Natural killer cell (primary cell): ENCODE measurements at regions not wholly inside any gene's neighbourhood (a gene's known extent, or its start where the extent isn't known, plus 50 kb on each side); places are given as distances from the start of the nearest gene placed in this dataset.

Experiments used
- ATAC-seq, 3 donors: fragments of 150-1000 bp in 2 of 3; fragments of 200-7000 bp in 1 of 3; cut with Tn5 transposase; 1 replicate in 1 of 3; 2 replicates in 2 of 3; pipeline ENCODE4 v1.10.0; 2021; ENCODE audit warnings: mild to moderate bottlenecking in 2 of 3, moderate library complexity in 2 of 3
- DNase-seq, 2 donors: peaks; one replicate each; pipeline versions ENCODE4 v3.0.0 to v3.0.0-alpha.2; 2013 to 2021; ENCODE audit warnings: mixed read lengths in 1 of 2
- H3K27ac ChIP-seq: one replicate; pipeline ENCODE4 v1.5.1; 2013; ENCODE audit warnings: mild to moderate bottlenecking, low read length
- H3K27me3 ChIP-seq: one replicate; pipeline ENCODE4 v1.6.1; 2013; ENCODE audit warnings: low read length; ENCODE audit not compliant: control insufficient read depth, insufficient read depth
- H3K36me3 ChIP-seq: one replicate; pipeline ENCODE4 v1.6.1; 2013; ENCODE audit warnings: low read length; ENCODE audit not compliant: control insufficient read depth, insufficient read depth
- H3K4me1 ChIP-seq: one replicate; pipeline ENCODE4 v1.6.1; 2013; ENCODE audit warnings: low read length; ENCODE audit not compliant: control insufficient read depth, insufficient read depth
- H3K4me3 ChIP-seq: one replicate; pipeline ENCODE4 v1.5.1; 2013; ENCODE audit warnings: low read length
- H3K9me3 ChIP-seq: one replicate; pipeline ENCODE4 v1.6.1; 2013; ENCODE audit warnings: low read length; ENCODE audit not compliant: control insufficient read depth, insufficient read depth
- H3K27ac Mint-ChIP-seq, 2 donors: one replicate each; pipeline ENCODE4 v1.8.0; 2022; ENCODE audit warnings: mild to moderate bottlenecking in 2 of 2, mixed read lengths in 2 of 2, moderate library complexity in 1 of 2
- H3K27me3 Mint-ChIP-seq, 2 donors: one replicate each; pipeline ENCODE4 v1.8.0; 2022; ENCODE audit warnings: low read depth in 2 of 2, mixed read lengths in 2 of 2
- H3K36me3 Mint-ChIP-seq: one replicate; pipeline ENCODE4 v1.8.0; 2022; ENCODE audit warnings: mixed read lengths
- H3K4me1 Mint-ChIP-seq, 2 donors: one replicate each; pipeline ENCODE4 v1.8.0; 2022; ENCODE audit warnings: mixed read lengths in 2 of 2
- H3K4me3 Mint-ChIP-seq: one replicate; pipeline ENCODE4 v1.8.0; 2022; ENCODE audit warnings: mild to moderate bottlenecking, moderate library complexity, mixed read lengths
- H3K9me3 Mint-ChIP-seq, 2 donors: one replicate each; pipeline ENCODE4 v1.8.0; 2022; ENCODE audit warnings: mixed read lengths in 2 of 2
- CTCF ChIP-seq: fragments of 200-600 bp; IDR thresholded peaks from one replicate; pipeline ENCODE4 v1.8.0; 2022; ENCODE audit warnings: antibody characterized with exemption
- WGBS: methylation state at CpG from one replicate; pipeline ENCODE4 v1.1.7; 2013; ENCODE audit warnings: missing lambda C conversion rate; ENCODE audit not compliant: insufficient coverage; 5-methylcytosine and 5-hydroxymethylcytosine counted together
- intact Hi-C: fragments of 100-400 bp; cut with micrococcal nuclease; formaldehyde crosslinking; loops from one replicate; pipeline ENCODE4 v1.14.2; 2022

DNA sequence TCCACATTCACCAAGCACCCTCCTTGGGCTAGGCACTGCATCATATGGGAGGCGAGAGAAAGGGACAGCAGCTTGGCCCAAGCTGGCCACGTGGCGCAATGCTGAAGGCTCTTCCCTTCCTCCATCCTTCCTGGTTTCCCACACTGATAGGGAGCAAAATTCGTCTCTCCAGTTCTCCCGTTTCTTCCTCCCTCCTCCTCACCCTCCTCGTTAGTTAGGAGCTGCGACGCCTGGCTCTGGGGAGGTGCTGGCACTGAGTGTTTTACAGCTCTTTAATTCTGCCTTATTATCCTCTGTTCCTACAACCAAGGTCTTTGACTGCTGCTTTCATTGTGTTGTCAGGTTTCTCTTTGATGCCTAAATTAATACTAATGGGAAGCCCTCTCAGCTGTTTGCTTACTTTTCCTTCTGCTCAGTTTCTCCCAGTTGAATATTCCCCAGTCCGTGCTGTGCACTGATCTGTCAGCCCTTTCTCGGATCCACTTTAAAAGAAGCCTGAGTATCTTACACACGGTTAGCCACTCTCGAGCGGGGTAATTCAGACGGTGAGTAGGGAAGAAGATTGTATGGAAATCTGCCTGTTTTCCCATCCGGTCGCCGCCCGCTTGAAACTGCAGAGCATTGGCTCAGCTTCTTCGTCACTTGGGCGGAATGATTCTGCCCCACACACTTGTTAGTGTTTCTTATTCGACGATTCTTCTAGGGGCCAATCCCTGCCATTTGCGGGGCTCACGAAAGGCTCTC, 56.2 kb upstream of the SMYD2 start:
- H3K36me3 ChIP-seq, result no peaks in the 10 kb centered on the region
- WGBS, result 46% methylated on average over 24 of the region's 24 CpGs
- no peaks in the 10 kb centered on the region for H3K9me3 ChIP-seq
- Mint-ChIP-seq H3K9me3 (no peaks in the 10 kb centered on the region), H3K36me3 (no peaks in the 10 kb centered on the region), H3K4me3 (no peak overlapping the region), H3K4me1 (no peaks in the 10 kb centered on the region), H3K27ac (no peak overlapping the region), H3K27me3 (peaks cover 31 to 35% of the 10 kb centered on the region in 2 donors)
- no peaks in the 10 kb centered on the region for H3K27me3 ChIP-seq
- no peak for ATAC-seq
- no peak overlapping the region for H3K4me3 ChIP-seq
- no peaks in the 10 kb centered on the region for H3K4me1 ChIP-seq
- H3K27ac ChIP-seq, result no peak overlapping the region
- intact Hi-C loops, result no loop called here
- no peak for TF ChIP-seq CTCF
- no peak for DNase-seq

- intact Hi-C loops, result no loop called here
- Mint-ChIP-seq H3K4me3 (no peak overlapping the region), H3K27me3 (peaks cover 21 to 33% of the 10 kb centered on the region in 2 donors), H3K9me3 (no peaks in the 10 kb centered on the region), H3K4me1 (no peaks in the 10 kb centered on the region), H3K27ac (no peak overlapping the region), H3K36me3 (no peaks in the 10 kb centered on the region)
- H3K4me3 ChIP-seq, result no peak overlapping the region
- no peak overlapping the region for H3K27ac ChIP-seq
- H3K27me3 ChIP-seq, result no peaks in the 10 kb centered on the region
- DNase-seq, result no peak
- no peaks in the 10 kb centered on the region for H3K4me1 ChIP-seq
- ATAC-seq, result no peak
- no peaks in the 10 kb centered on the region for H3K9me3 ChIP-seq
- no peaks in the 10 kb centered on the region for H3K36me3 ChIP-seq
- TF ChIP-seq CTCF, result no peak
- WGBS, result 94% methylated on average over 3 of the region's 3 CpGs
Measured at GRCh38 chr1:214228976-214229375, 52.0 kb upstream of the SMYD2 start.

DNA sequence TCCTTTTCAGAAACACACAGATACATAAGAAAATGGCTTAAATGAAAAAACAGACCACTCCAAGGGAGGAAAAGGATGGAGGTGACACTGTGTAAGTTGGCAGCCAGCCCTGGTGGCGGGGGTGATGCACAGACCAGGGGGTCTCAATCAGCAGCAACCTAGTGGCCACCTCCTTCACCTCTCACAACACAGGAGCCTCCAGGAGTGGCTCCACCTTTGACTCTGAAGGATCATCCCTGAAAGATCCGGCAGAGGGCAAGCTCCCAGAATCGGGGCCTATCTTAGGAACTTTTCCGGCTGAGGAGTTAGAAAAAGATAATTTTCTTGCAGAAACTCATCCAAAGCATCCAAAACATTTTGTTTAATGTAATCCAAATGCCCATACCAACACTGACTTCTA, 51.2 kb upstream of the SMYD2 start:
- DNase-seq, result no peak

More for the DNA sequence above, 51.2 kb upstream of the SMYD2 start:
- H3K4me3 Mint-ChIP-seq, result no peak overlapping the region
- no peak overlapping the region for H3K27ac Mint-ChIP-seq
- ATAC-seq, result no peak
- intact Hi-C loops, result no loop called here
- Histone ChIP-seq H3K9me3 (no peaks in the 10 kb centered on the region), H3K4me3 (no peak overlapping the region), H3K27me3 (no peaks in the 10 kb centered on the region), H3K4me1 (no peaks in the 10 kb centered on the region), H3K27ac (no peak overlapping the region), H3K36me3 (no peaks in the 10 kb centered on the region)
- H3K36me3 Mint-ChIP-seq, result no peaks in the 10 kb centered on the region
- no peak for TF ChIP-seq CTCF
- no peaks in the 10 kb centered on the region for H3K4me1 Mint-ChIP-seq
- 95% methylated on average over 4 of the region's 4 CpGs for WGBS
- H3K9me3 Mint-ChIP-seq, result no peaks in the 10 kb centered on the region
- peaks cover 22 to 28% of the 10 kb centered on the region in 2 donors for H3K27me3 Mint-ChIP-seq
